ENCODE measurements at regions not wholly inside any gene's neighbourhood (a gene's known extent, or its start where the extent isn't known, plus 50 kb on each side); places are given as distances from the start of the nearest gene placed in this dataset.
"Not testable (repeated sequence)": the region's sequence is repeated elsewhere in the genome, so short reads cannot be mapped to it uniquely, and the experiment has no call there.

- DNase-seq = no peak
These were observed 112.2 kb upstream of the LRRN1 start for GRCh38 chr3:3686907-3687648.

GRCh38 chr3:3685721-3686120 lies 113.5 kb upstream of the LRRN1 start:
- no peak for DNase-seq

- DNase-seq = no peak
These were observed 116.0 kb upstream of the LRRN1 start for GRCh38 chr3:3683261-3683660.

GRCh38 chr3:3675801-3676200 lies 123.4 kb upstream of the LRRN1 start:
- DNase-seq = no peak

- DNase-seq = no peak
These were observed 124.0 kb upstream of the LRRN1 start for GRCh38 chr3:3675186-3675585.

- no peak for DNase-seq
These were observed 132.6 kb upstream of the LRRN1 start for GRCh38 chr3:3666664-3667063.

GRCh38 chr3:3665961-3666640 lies 133.1 kb upstream of the LRRN1 start:
- DNase-seq = no peak

- DNase-seq = no peak
These were observed 133.7 kb upstream of the LRRN1 start for GRCh38 chr3:3665546-3665945.

GRCh38 chr3:3664935-3665334 lies 134.3 kb upstream of the LRRN1 start:
- no peak for DNase-seq

- no peak for DNase-seq
These were observed 136.6 kb upstream of the LRRN1 start for GRCh38 chr3:3662610-3663009.

- no peak for DNase-seq
These were observed 144.3 kb upstream of the LRRN1 start for GRCh38 chr3:3654916-3655315.

GRCh38 chr3:3648988-3649679 lies 150.1 kb upstream of the LRRN1 start:
- DNase-seq = no peak

- DNase-seq = no peak
These were observed 152.3 kb upstream of the LRRN1 start for GRCh38 chr3:3646934-3647333.

GRCh38 chr3:3646103-3646844 lies 153.0 kb upstream of the LRRN1 start:
- not testable (repeated sequence) for DNase-seq

- DNase-seq = no peak
These were observed 157.3 kb upstream of the LRRN1 start for GRCh38 chr3:3641877-3642455.

GRCh38 chr3:3639078-3639477 lies 160.2 kb upstream of the LRRN1 start:
- DNase-seq = no peak

GRCh38 chr3:3636815-3637214 lies 162.4 kb upstream of the LRRN1 start:
- DNase-seq = no peak

GRCh38 chr3:3635109-3635508 lies 164.1 kb upstream of the LRRN1 start:
- no peak for DNase-seq

- DNase-seq = no peak
These were observed 164.9 kb upstream of the LRRN1 start for GRCh38 chr3:3634326-3634725.

GRCh38 chr3:3633761-3634160 lies 165.5 kb upstream of the LRRN1 start:
- DNase-seq = no peak

- DNase-seq = no peak
These were observed 166.8 kb upstream of the LRRN1 start for GRCh38 chr3:3632449-3632848.

GRCh38 chr3:3631114-3631513 lies 168.1 kb upstream of the LRRN1 start:
- no peak for DNase-seq

GRCh38 chr3:3629911-3630310 lies 169.3 kb upstream of the LRRN1 start:
- DNase-seq = no peak

All from T-helper 2 cell (primary cell).